ENCODE measurements at regions not wholly inside any gene's neighbourhood (a gene's known extent, or its start where the extent isn't known, plus 50 kb on each side); places are given as distances from the start of the nearest gene placed in this dataset.
"Not testable (repeated sequence)": the region's sequence is repeated elsewhere in the genome, so short reads cannot be mapped to it uniquely, and the experiment has no call there.

DNA sequence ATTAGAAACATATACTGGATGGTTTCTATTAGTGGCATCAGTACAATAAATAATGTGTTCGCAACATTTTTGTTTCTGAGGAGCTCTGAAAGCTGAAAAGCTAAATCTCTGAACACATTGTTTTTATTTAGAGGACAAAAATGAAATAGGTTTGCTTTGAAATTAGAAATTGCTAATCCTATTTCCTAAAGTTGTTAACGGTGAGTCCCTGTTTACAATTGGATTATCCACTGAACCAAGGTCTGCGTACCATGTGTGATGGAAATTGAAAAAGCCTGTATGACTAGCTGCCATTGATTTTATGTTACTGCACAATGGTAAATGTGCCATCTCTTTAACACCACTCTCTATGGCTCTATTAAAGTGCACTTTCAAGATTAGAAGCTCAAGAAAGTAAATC, 297.7 kb upstream of the NUDT12 start:
- H3K9me3 Mint-ChIP-seq, result peaks cover 0 to 5% of the 10 kb centered on the region in 2 experiments; a peak in 2 of 5 replicates

DNA sequence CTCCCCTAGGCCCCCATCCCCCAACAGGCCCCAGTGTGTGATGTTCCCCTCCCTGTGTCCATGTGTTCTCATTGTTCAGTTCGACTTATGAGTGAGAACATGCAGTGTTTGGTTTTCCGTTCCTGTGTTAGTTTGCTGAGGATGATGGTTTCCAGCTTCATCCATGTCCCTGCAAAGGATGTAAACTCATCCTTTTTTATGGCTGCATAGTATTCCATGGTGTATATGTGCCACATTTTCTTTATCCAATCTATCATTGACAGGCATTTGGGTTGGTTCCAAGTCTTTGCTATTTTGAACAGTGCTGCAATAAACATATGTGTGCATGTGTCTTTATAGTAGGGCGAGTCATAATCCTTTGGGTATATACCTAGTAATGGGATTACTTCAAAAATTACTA, 295.8 kb upstream of the NUDT12 start:
- not testable (repeated sequence) for H3K14ac ChIP-seq (ENCODE audit: insufficient read depth, low read length); H3K4me3 Mint-ChIP-seq; H2BK5ac ChIP-seq (ENCODE audit: insufficient read length, low read length); H4K5ac ChIP-seq (ENCODE audit: insufficient read length, low read depth, low read length); H3K27me3 ChIP-seq (ENCODE audit: insufficient read depth, low read length); H3K4me1 Mint-ChIP-seq; H3K9me3 ChIP-seq (ENCODE audit: control insufficient read depth, low read depth, low read length); H3K27me3 Mint-ChIP-seq (ENCODE audit: low read depth); H3K9ac ChIP-seq (ENCODE audit: extremely low read depth, insufficient read length, low read length); H4K91ac ChIP-seq (ENCODE audit: insufficient read length, low read depth, low read length); H2BK20ac ChIP-seq (ENCODE audit: low read depth, low read length, poor library complexity, severe bottlenecking); H3K36me3 Mint-ChIP-seq (ENCODE audit: insufficient read depth in 1 of 3, low read depth in 3 of 3); H3K4me1 ChIP-seq (ENCODE audit: insufficient read depth, low read length); H3K27ac Mint-ChIP-seq; H3K4ac ChIP-seq (ENCODE audit: low read depth, low read length); H4K20me1 ChIP-seq (ENCODE audit: control insufficient read depth, insufficient read depth, insufficient read length); H3T11ph ChIP-seq (ENCODE audit: low read length); H3K79me1 ChIP-seq (ENCODE audit: insufficient read depth, low read depth, low read length, poor library complexity, severe bottlenecking); H3K23ac ChIP-seq (ENCODE audit: insufficient read length, low read depth, low read length); H4K8ac ChIP-seq (replicated peaks; ENCODE audit: insufficient read length, low read depth, low read length); H3K56ac ChIP-seq (ENCODE audit: insufficient read length, low read depth, low read length); H2BK15ac ChIP-seq (ENCODE audit: low read depth, low read length); H2AK5ac ChIP-seq (ENCODE audit: insufficient read length, low read length); DNase-seq; H3K18ac ChIP-seq (ENCODE audit: insufficient read length, low read depth, low read length); H3K27ac ChIP-seq (ENCODE audit: insufficient read length, low read depth, low read length); H3K4me2 ChIP-seq (ENCODE audit: insufficient read depth, insufficient read length, low read length); H2AFZ ChIP-seq (ENCODE audit: low read length); H2BK12ac ChIP-seq (ENCODE audit: insufficient read length, low read depth, low read length); H3K79me2 ChIP-seq (ENCODE audit: insufficient read depth, low read length); H2BK120ac ChIP-seq (ENCODE audit: low read depth, low read length, poor library complexity, severe bottlenecking); H3K23me2 ChIP-seq (ENCODE audit: insufficient read length, low read depth, low read length, poor library complexity, severe bottlenecking); H3K9me3 Mint-ChIP-seq
- no CpG with 5 or more reads among the region's 3 CpGs for WGBS (ENCODE audit: extremely low coverage, insufficient read length, low lambda C conversion rate)

More for the DNA sequence above, 297.7 kb upstream of the NUDT12 start:
- Histone ChIP-seq H2BK12ac (ENCODE audit: insufficient read length, low read depth, low read length) (no peak overlapping the region), H3K9me3 (ENCODE audit: control insufficient read depth, low read depth, low read length) (no peaks in the 10 kb centered on the region), H2AFZ (ENCODE audit: low read length) (no peak overlapping the region), H2BK15ac (ENCODE audit: low read depth, low read length) (no peak overlapping the region), H3K56ac (ENCODE audit: insufficient read length, low read depth, low read length) (no peak overlapping the region), H2AK5ac (ENCODE audit: insufficient read length, low read length) (no peak overlapping the region), H3K79me2 (ENCODE audit: insufficient read depth, low read length) (no peaks in the 10 kb centered on the region), H3K27ac (ENCODE audit: insufficient read length, low read depth, low read length) (no peak overlapping the region), H3K4ac (ENCODE audit: low read depth, low read length) (no peak overlapping the region), H3K18ac (ENCODE audit: insufficient read length, low read depth, low read length) (no peak overlapping the region), H3K14ac (ENCODE audit: insufficient read depth, low read length) (no peak overlapping the region), H2BK5ac (ENCODE audit: insufficient read length, low read length) (no peak overlapping the region), H2BK120ac (ENCODE audit: low read depth, low read length, poor library complexity, severe bottlenecking) (no peak overlapping the region), H3K9ac (ENCODE audit: extremely low read depth, insufficient read length, low read length) (no peak overlapping the region), H3K23ac (ENCODE audit: insufficient read length, low read depth, low read length) (no peak overlapping the region), H4K8ac (replicated peaks; ENCODE audit: insufficient read length, low read depth, low read length) (no peak overlapping the region), H4K5ac (ENCODE audit: insufficient read length, low read depth, low read length) (no peak overlapping the region), H3K4me2 (ENCODE audit: insufficient read depth, insufficient read length, low read length) (no peak overlapping the region), H2BK20ac (ENCODE audit: low read depth, low read length, poor library complexity, severe bottlenecking) (no peak overlapping the region), H4K20me1 (ENCODE audit: control insufficient read depth, insufficient read depth, insufficient read length) (no peaks in the 10 kb centered on the region), H3K23me2 (ENCODE audit: insufficient read length, low read depth, low read length, poor library complexity, severe bottlenecking) (no peaks in the 10 kb centered on the region), H3K4me1 (ENCODE audit: insufficient read depth, low read length) (no peaks in the 10 kb centered on the region), H4K91ac (ENCODE audit: insufficient read length, low read depth, low read length) (no peak overlapping the region), H3K27me3 (ENCODE audit: insufficient read depth, low read length) (no peaks in the 10 kb centered on the region), H3K79me1 (ENCODE audit: insufficient read depth, low read depth, low read length, poor library complexity, severe bottlenecking) (no peaks in the 10 kb centered on the region), H3T11ph (ENCODE audit: low read length) (no peak overlapping the region)
- DNase-seq, result no peak
- Mint-ChIP-seq H3K4me1 (no peaks in the 10 kb centered on the region), H3K4me3 (no peak overlapping the region), H3K36me3 (ENCODE audit: insufficient read depth in 1 of 3, low read depth in 3 of 3) (peaks cover 0 to 2% (median 0%) of the 10 kb centered on the region in 3 experiments; a peak in 1 of 7 replicates), H3K27ac (no peak overlapping the region), H3K27me3 (ENCODE audit: low read depth) (no peaks in the 10 kb centered on the region)
- no CpG with 5 or more reads among the region's 3 CpGs for WGBS (ENCODE audit: extremely low coverage, insufficient read length, low lambda C conversion rate)
- TF ChIP-seq, protein P1, sequence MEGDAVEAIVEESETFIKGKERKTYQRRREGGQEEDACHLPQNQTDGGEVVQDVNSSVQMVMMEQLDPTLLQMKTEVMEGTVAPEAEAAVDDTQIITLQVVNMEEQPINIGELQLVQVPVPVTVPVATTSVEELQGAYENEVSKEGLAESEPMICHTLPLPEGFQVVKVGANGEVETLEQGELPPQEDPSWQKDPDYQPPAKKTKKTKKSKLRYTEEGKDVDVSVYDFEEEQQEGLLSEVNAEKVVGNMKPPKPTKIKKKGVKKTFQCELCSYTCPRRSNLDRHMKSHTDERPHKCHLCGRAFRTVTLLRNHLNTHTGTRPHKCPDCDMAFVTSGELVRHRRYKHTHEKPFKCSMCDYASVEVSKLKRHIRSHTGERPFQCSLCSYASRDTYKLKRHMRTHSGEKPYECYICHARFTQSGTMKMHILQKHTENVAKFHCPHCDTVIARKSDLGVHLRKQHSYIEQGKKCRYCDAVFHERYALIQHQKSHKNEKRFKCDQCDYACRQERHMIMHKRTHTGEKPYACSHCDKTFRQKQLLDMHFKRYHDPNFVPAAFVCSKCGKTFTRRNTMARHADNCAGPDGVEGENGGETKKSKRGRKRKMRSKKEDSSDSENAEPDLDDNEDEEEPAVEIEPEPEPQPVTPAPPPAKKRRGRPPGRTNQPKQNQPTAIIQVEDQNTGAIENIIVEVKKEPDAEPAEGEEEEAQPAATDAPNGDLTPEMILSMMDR (conservative IDR thresholded peaks at IDR 0.05), result no peak
